ENCODE measurements at regions not wholly inside any gene's neighbourhood (a gene's known extent, or its start where the extent isn't known, plus 50 kb on each side); places are given as distances from the start of the nearest gene placed in this dataset.
"Not testable (repeated sequence)": the region's sequence is repeated elsewhere in the genome, so short reads cannot be mapped to it uniquely, and the experiment has no call there.

- H3K4me1 Mint-ChIP-seq: no peaks in the 10 kb centered on the region
Measured at GRCh38 chr7:32221736-32222135, 151.5 kb upstream of the PDE1C start.

GRCh38 chr7:32221056-32221455 lies 150.8 kb upstream of the PDE1C start:
- Histone ChIP-seq H3K27ac (ENCODE audit: insufficient read depth, low read length, poor library complexity, severe bottlenecking) (no peak overlapping the region), H3K27me3 (ENCODE audit: control insufficient read depth, insufficient read depth, low read length) (no peaks in the 10 kb centered on the region), H3K4me3 (ENCODE audit: low read depth, low read length) (no peak overlapping the region), H3K36me3 (ENCODE audit: control insufficient read depth, insufficient read depth, low read length) (no peaks in the 10 kb centered on the region), H3K9me3 (ENCODE audit: control insufficient read depth in 2 of 2, low read length in 2 of 2) (no peaks in the 10 kb centered on the region), H3K4me1 (ENCODE audit: control insufficient read depth, insufficient read depth, low read length, poor library complexity, severe bottlenecking) (no peaks in the 10 kb centered on the region)
- ATAC-seq (ENCODE audit: low read depth in 2 of 2) (no peak), DNase-seq (no peak)
- Mint-ChIP-seq H3K36me3 (no peaks in the 10 kb centered on the region), H3K27me3 (no peaks in the 10 kb centered on the region), H3K4me3 (no peak overlapping the region), H3K4me1 (no peaks in the 10 kb centered on the region), H3K9me3 (peaks cover 0 to 5% (median 0%) of the 10 kb centered on the region in 7 donors), H3K27ac (peak overlapping the region in 1 of 3 donors; percentile 50)

More at GRCh38 chr7:32221736-32222135, 151.5 kb upstream of the PDE1C start:
- no peak overlapping the region for H3K4me3 Mint-ChIP-seq
- H3K4me1 ChIP-seq (ENCODE audit: control insufficient read depth, insufficient read depth, low read length, poor library complexity, severe bottlenecking): no peaks in the 10 kb centered on the region
- no peaks in the 10 kb centered on the region for H3K36me3 ChIP-seq (ENCODE audit: control insufficient read depth, insufficient read depth, low read length)
- peaks cover 0 to 5% (median 0%) of the 10 kb centered on the region in 7 donors for H3K9me3 Mint-ChIP-seq
- H3K36me3 Mint-ChIP-seq: no peaks in the 10 kb centered on the region
- ATAC-seq (ENCODE audit: low read depth in 2 of 2): no peak
- no peak overlapping the region for H3K27ac ChIP-seq (ENCODE audit: insufficient read depth, low read length, poor library complexity, severe bottlenecking)
- H3K9me3 ChIP-seq (ENCODE audit: control insufficient read depth in 2 of 2, low read length in 2 of 2): no peaks in the 10 kb centered on the region
- no peak overlapping the region for H3K4me3 ChIP-seq (ENCODE audit: low read depth, low read length)
- no peak overlapping the region for H3K27ac Mint-ChIP-seq
- H3K27me3 Mint-ChIP-seq: no peaks in the 10 kb centered on the region
- no peaks in the 10 kb centered on the region for H3K27me3 ChIP-seq (ENCODE audit: control insufficient read depth, insufficient read depth, low read length)
- DNase-seq: no peak

- H3K9me3 Mint-ChIP-seq; DNase-seq; H3K9me3 ChIP-seq (ENCODE audit: control insufficient read depth in 2 of 2, low read length in 2 of 2); H3K27me3 ChIP-seq (ENCODE audit: control insufficient read depth, insufficient read depth, low read length); H3K4me1 ChIP-seq (ENCODE audit: control insufficient read depth, insufficient read depth, low read length, poor library complexity, severe bottlenecking); H3K36me3 Mint-ChIP-seq; H3K4me3 ChIP-seq (ENCODE audit: low read depth, low read length); H3K27ac Mint-ChIP-seq; H3K4me3 Mint-ChIP-seq; H3K4me1 Mint-ChIP-seq; H3K27me3 Mint-ChIP-seq; ATAC-seq (ENCODE audit: low read depth in 2 of 2); H3K36me3 ChIP-seq (ENCODE audit: control insufficient read depth, insufficient read depth, low read length); H3K27ac ChIP-seq (ENCODE audit: insufficient read depth, low read length, poor library complexity, severe bottlenecking): not testable (repeated sequence)
Measured at GRCh38 chr7:32219831-32220230, 149.6 kb upstream of the PDE1C start.

- Mint-ChIP-seq H3K36me3 (no peaks in the 10 kb centered on the region), H3K27ac (no peak overlapping the region), H3K4me1 (no peaks in the 10 kb centered on the region), H3K27me3 (no peaks in the 10 kb centered on the region), H3K9me3 (peaks cover 0 to 4% (median 0%) of the 10 kb centered on the region in 7 donors), H3K4me3 (no peak overlapping the region)
- DNase-seq (no peak), ATAC-seq (ENCODE audit: low read depth in 2 of 2) (no peak)
- no peak overlapping the region for H3K4me3 ChIP-seq (ENCODE audit: low read depth, low read length)
- H3K36me3 ChIP-seq (ENCODE audit: control insufficient read depth, insufficient read depth, low read length): no peaks in the 10 kb centered on the region
- H3K27me3 ChIP-seq (ENCODE audit: control insufficient read depth, insufficient read depth, low read length): no peaks in the 10 kb centered on the region
- no peak overlapping the region for H3K27ac ChIP-seq (ENCODE audit: insufficient read depth, low read length, poor library complexity, severe bottlenecking)
- H3K9me3 ChIP-seq (ENCODE audit: control insufficient read depth in 2 of 2, low read length in 2 of 2): no peaks in the 10 kb centered on the region
- H3K4me1 ChIP-seq (ENCODE audit: control insufficient read depth, insufficient read depth, low read length, poor library complexity, severe bottlenecking): no peaks in the 10 kb centered on the region
Measured at GRCh38 chr7:32219416-32219815, 149.2 kb upstream of the PDE1C start.

GRCh38 chr7:32218741-32219288 lies 148.6 kb upstream of the PDE1C start:
- ATAC-seq (ENCODE audit: low read depth in 2 of 2): no peak
- Mint-ChIP-seq H3K27ac (no peak overlapping the region), H3K36me3 (no peaks in the 10 kb centered on the region)

GRCh38 chr7:32218154-32218467 lies 147.9 kb upstream of the PDE1C start:
- no peaks in the 10 kb centered on the region for H3K36me3 Mint-ChIP-seq
- ATAC-seq (ENCODE audit: low read depth in 2 of 2) (no peak), DNase-seq (no peak)
- no peaks in the 10 kb centered on the region for H3K4me1 ChIP-seq (ENCODE audit: control insufficient read depth, insufficient read depth, low read length, poor library complexity, severe bottlenecking)
- H3K4me3 Mint-ChIP-seq: no peak overlapping the region
- no peaks in the 10 kb centered on the region for H3K36me3 ChIP-seq (ENCODE audit: control insufficient read depth, insufficient read depth, low read length)
- H3K27ac Mint-ChIP-seq: no peak overlapping the region
- H3K4me1 Mint-ChIP-seq: no peaks in the 10 kb centered on the region
- no peak overlapping the region for H3K4me3 ChIP-seq (ENCODE audit: low read depth, low read length)
- no peaks in the 10 kb centered on the region for H3K27me3 ChIP-seq (ENCODE audit: control insufficient read depth, insufficient read depth, low read length)
- H3K9me3 Mint-ChIP-seq: peaks cover 0 to 4% (median 0%) of the 10 kb centered on the region in 7 donors
- H3K27ac ChIP-seq (ENCODE audit: insufficient read depth, low read length, poor library complexity, severe bottlenecking): no peak overlapping the region
- no peaks in the 10 kb centered on the region for H3K9me3 ChIP-seq (ENCODE audit: control insufficient read depth in 2 of 2, low read length in 2 of 2)
- no peaks in the 10 kb centered on the region for H3K27me3 Mint-ChIP-seq

More at GRCh38 chr7:32218741-32219288, 148.6 kb upstream of the PDE1C start:
- H3K27me3 ChIP-seq (ENCODE audit: control insufficient read depth, insufficient read depth, low read length): no peaks in the 10 kb centered on the region
- no peak overlapping the region for H3K4me3 ChIP-seq (ENCODE audit: low read depth, low read length)
- DNase-seq: no peak
- Mint-ChIP-seq H3K9me3 (peaks cover 0 to 4% (median 0%) of the 10 kb centered on the region in 7 donors), H3K4me3 (no peak overlapping the region), H3K27me3 (no peaks in the 10 kb centered on the region), H3K4me1 (no peaks in the 10 kb centered on the region)
- no peaks in the 10 kb centered on the region for H3K36me3 ChIP-seq (ENCODE audit: control insufficient read depth, insufficient read depth, low read length)
- no peak overlapping the region for H3K27ac ChIP-seq (ENCODE audit: insufficient read depth, low read length, poor library complexity, severe bottlenecking)
- H3K9me3 ChIP-seq (ENCODE audit: control insufficient read depth in 2 of 2, low read length in 2 of 2): no peaks in the 10 kb centered on the region
- H3K4me1 ChIP-seq (ENCODE audit: control insufficient read depth, insufficient read depth, low read length, poor library complexity, severe bottlenecking): no peaks in the 10 kb centered on the region

GRCh38 chr7:32217341-32218153 lies 147.3 kb upstream of the PDE1C start:
- Mint-ChIP-seq H3K4me3 (no peak overlapping the region), H3K36me3 (no peaks in the 10 kb centered on the region), H3K9me3 (peaks cover 0 to 4% (median 0%) of the 10 kb centered on the region in 7 donors), H3K27ac (no peak overlapping the region), H3K4me1 (no peaks in the 10 kb centered on the region), H3K27me3 (peaks cover under 1% of the 10 kb centered on the region)
- Histone ChIP-seq H3K36me3 (ENCODE audit: control insufficient read depth, insufficient read depth, low read length) (no peaks in the 10 kb centered on the region), H3K27me3 (ENCODE audit: control insufficient read depth, insufficient read depth, low read length) (no peaks in the 10 kb centered on the region), H3K27ac (ENCODE audit: insufficient read depth, low read length, poor library complexity, severe bottlenecking) (no peak overlapping the region), H3K4me1 (ENCODE audit: control insufficient read depth, insufficient read depth, low read length, poor library complexity, severe bottlenecking) (no peaks in the 10 kb centered on the region), H3K4me3 (ENCODE audit: low read depth, low read length) (no peak overlapping the region), H3K9me3 (ENCODE audit: control insufficient read depth in 2 of 2, low read length in 2 of 2) (no peaks in the 10 kb centered on the region)
- DNase-seq (no peak), ATAC-seq (ENCODE audit: low read depth in 2 of 2) (no peak)

GRCh38 chr7:32216759-32217158 lies 146.6 kb upstream of the PDE1C start:
- peaks cover 0 to 4% (median 0%) of the 10 kb centered on the region in 7 donors for H3K9me3 Mint-ChIP-seq
- H3K36me3 Mint-ChIP-seq: no peaks in the 10 kb centered on the region
- no peaks in the 10 kb centered on the region for H3K9me3 ChIP-seq (ENCODE audit: control insufficient read depth in 2 of 2, low read length in 2 of 2)
- no peaks in the 10 kb centered on the region for H3K4me1 Mint-ChIP-seq
- H3K27me3 Mint-ChIP-seq: peaks cover 5% of the 10 kb centered on the region
- H3K4me3 ChIP-seq (ENCODE audit: low read depth, low read length): no peak overlapping the region
- no peak overlapping the region for H3K27ac Mint-ChIP-seq
- ATAC-seq (ENCODE audit: low read depth in 2 of 2) (no peak), DNase-seq (no peak)
- H3K27ac ChIP-seq (ENCODE audit: insufficient read depth, low read length, poor library complexity, severe bottlenecking): no peak overlapping the region
- no peak overlapping the region for H3K4me3 Mint-ChIP-seq
- no peaks in the 10 kb centered on the region for H3K27me3 ChIP-seq (ENCODE audit: control insufficient read depth, insufficient read depth, low read length)
- no peaks in the 10 kb centered on the region for H3K36me3 ChIP-seq (ENCODE audit: control insufficient read depth, insufficient read depth, low read length)
- no peaks in the 10 kb centered on the region for H3K4me1 ChIP-seq (ENCODE audit: control insufficient read depth, insufficient read depth, low read length, poor library complexity, severe bottlenecking)
